ENCODE measurements at regions not wholly inside any gene's neighbourhood (a gene's known extent, or its start where the extent isn't known, plus 50 kb on each side); places are given as distances from the start of the nearest gene placed in this dataset.

DNA sequence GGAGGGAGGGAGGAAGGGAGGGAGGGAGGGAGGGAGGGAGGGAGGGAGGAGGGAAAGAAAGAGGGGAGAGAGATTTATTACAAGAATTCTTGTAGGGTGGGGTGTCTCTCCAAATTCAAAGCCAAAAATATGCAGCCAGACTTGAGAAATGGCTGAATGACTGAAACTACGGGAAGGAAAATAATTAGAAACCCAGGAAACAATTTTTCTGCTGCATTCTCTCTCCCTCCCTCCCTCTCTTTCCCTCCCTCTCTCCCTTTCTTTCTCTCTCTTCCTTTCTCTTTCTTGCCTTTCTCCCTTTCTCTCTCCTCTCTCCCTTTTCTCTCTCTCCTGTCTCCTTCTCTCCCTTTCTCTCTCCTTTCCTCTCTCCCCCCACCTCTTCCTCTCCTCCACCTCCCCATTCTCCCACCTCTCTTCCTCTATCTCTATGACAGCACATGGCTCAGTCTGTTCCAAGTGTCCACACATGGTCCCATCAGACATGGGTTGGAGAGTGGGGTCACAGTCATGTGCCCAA lies 218.7 kb downstream of the C1D start:
- no peak overlapping the region for H3K27ac ChIP-seq (ENCODE audit: extremely low read length, insufficient read depth, low read length)
- intact Hi-C loops (cut with micrococcal nuclease; ENCODE audit: unreplicated experiment) (loop anchor here (10.0 kb wide), 2 partner anchors 629 to 1829 kb away; no protein-coding TSS in a partner anchor), in situ Hi-C loops (cut with HindIII; ENCODE audit: extremely low pct_ligation_motif_present, low pct_unique_long_range_greater_than_20kb) (loop anchor here (10.0 to 25.0 kb wide), 2 partner anchors 1257 to 1409 kb away; partner anchors contain the start of gene MEIS1)
- ATAC-seq (no peak), DNase-seq (ENCODE audit: low spot score) (no peak), FAIRE-seq (no peak)
- no peak overlapping the region for H3K9ac ChIP-seq (ENCODE audit: insufficient read depth, low read depth, low read length)
- no peaks in the 10 kb centered on the region for H3K79me2 ChIP-seq (ENCODE audit: insufficient read depth, low read length)
- BruUV-seq (replicated peaks): no TSS peak
- H3K36me3 ChIP-seq (replicated peaks in 1 of 2; ENCODE audit: control insufficient read depth in 1 of 2, insufficient read depth in 2 of 2, low read length in 2 of 2): no peaks in the 10 kb centered on the region
- H3K4me3 ChIP-seq (replicated peaks in 1 of 3; ENCODE audit: insufficient read depth in 1 of 3, low read depth in 2 of 3, low read length in 3 of 3): no peak overlapping the region
- no peak overlapping the region for H3K4me2 ChIP-seq (ENCODE audit: low read depth, low read length)
- TF ChIP-seq ZFP62 (CRISPR knock-in tag; IDR thresholded peaks at IDR 0.05) (no peak), KLF9 (CRISPR knock-in tag; IDR thresholded peaks at IDR 0.05; ENCODE audit: low read depth) (no peak), TEF (CRISPR knock-in tag; IDR thresholded peaks at IDR 0.05) (no peak), HNRNPK (IDR thresholded peaks at IDR 0.05; ENCODE audit: low read depth, low read length, poor library complexity, severe bottlenecking) (peak; percentile 96), ZNF549 (CRISPR knock-in tag; IDR thresholded peaks at IDR 0.05) (no peak), PCBP1 (IDR thresholded peaks at IDR 0.05; ENCODE audit: borderline replicate concordance, low read depth, low read length) (0 out of 2 replicates have a peak, but pooled peaks have one; percentile 49), NAIF1 (CRISPR knock-in tag; IDR thresholded peaks at IDR 0.05; ENCODE audit: borderline replicate concordance) (no peak), ZNF234 (CRISPR knock-in tag; conservative IDR thresholded peaks at IDR 0.05) (no peak), ZSCAN22 (CRISPR knock-in tag; IDR thresholded peaks at IDR 0.05) (no peak), HBP1 (CRISPR knock-in tag; IDR thresholded peaks at IDR 0.05; ENCODE audit: low read depth) (no peak), HNF1A (IDR thresholded peaks at IDR 0.05; ENCODE audit: low read depth) (no peak), HNF1A (CRISPR knock-in tag; IDR thresholded peaks at IDR 0.05; ENCODE audit: borderline replicate concordance) (no peak), ZNF136 (CRISPR knock-in tag; IDR thresholded peaks at IDR 0.05; ENCODE audit: low read depth) (no peak), YEATS2 (CRISPR knock-in tag; IDR thresholded peaks at IDR 0.05; ENCODE audit: borderline replicate concordance) (no peak)
- TF ChIP-seq, protein P1, sequence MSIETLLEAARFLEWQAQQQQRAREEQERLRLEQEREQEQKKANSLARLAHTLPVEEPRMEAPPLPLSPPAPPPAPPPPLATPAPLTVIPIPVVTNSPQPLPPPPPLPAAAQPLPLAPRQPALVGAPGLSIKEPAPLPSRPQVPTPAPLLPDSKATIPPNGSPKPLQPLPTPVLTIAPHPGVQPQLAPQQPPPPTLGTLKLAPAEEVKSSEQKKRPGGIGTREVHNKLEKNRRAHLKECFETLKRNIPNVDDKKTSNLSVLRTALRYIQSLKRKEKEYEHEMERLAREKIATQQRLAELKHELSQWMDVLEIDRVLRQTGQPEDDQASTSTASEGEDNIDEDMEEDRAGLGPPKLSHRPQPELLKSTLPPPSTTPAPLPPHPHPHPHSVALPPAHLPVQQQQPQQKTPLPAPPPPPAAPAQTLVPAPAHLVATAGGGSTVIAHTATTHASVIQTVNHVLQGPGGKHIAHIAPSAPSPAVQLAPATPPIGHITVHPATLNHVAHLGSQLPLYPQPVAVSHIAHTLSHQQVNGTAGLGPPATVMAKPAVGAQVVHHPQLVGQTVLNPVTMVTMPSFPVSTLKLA (IDR thresholded peaks at IDR 0.05): peak; percentile 77
- TF ChIP-seq, protein P2, sequence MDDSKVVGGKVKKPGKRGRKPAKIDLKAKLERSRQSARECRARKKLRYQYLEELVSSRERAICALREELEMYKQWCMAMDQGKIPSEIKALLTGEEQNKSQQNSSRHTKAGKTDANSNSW (CRISPR knock-in tag; IDR thresholded peaks at IDR 0.05; ENCODE audit: borderline replicate concordance): no peak
- WGBS (ENCODE audit: low lambda C conversion rate): 70% methylated on average over 1 of the region's 1 CpG
- H3K27me3 ChIP-seq (ENCODE audit: control insufficient read depth in 1 of 2, insufficient read depth in 2 of 2, low read length in 2 of 2): 0 out of 5 replicates have a peak, but pooled peaks cover 0 to 3% of the 10 kb centered on the region in 2 experiments
- no peak overlapping the region for H2AFZ ChIP-seq (ENCODE audit: low read length)
- H3K4me1 ChIP-seq (ENCODE audit: insufficient read depth, low read length): peaks cover 7% of the 10 kb centered on the region
- POLR2A ChIA-PET: no interaction called here
- no peaks in the 10 kb centered on the region for H4K20me1 ChIP-seq (ENCODE audit: insufficient read depth, low read length)
- no peaks in the 10 kb centered on the region for H3K9me3 ChIP-seq (ENCODE audit: low read length)
- CTCF ChIA-PET (ENCODE audit: low intra/inter-chr PET ratio, low total read pairs): no interaction called here
